ENCODE measurements at regions not wholly inside any gene's neighbourhood (a gene's known extent, or its start where the extent isn't known, plus 50 kb on each side); places are given as distances from the start of the nearest gene placed in this dataset.

DNA sequence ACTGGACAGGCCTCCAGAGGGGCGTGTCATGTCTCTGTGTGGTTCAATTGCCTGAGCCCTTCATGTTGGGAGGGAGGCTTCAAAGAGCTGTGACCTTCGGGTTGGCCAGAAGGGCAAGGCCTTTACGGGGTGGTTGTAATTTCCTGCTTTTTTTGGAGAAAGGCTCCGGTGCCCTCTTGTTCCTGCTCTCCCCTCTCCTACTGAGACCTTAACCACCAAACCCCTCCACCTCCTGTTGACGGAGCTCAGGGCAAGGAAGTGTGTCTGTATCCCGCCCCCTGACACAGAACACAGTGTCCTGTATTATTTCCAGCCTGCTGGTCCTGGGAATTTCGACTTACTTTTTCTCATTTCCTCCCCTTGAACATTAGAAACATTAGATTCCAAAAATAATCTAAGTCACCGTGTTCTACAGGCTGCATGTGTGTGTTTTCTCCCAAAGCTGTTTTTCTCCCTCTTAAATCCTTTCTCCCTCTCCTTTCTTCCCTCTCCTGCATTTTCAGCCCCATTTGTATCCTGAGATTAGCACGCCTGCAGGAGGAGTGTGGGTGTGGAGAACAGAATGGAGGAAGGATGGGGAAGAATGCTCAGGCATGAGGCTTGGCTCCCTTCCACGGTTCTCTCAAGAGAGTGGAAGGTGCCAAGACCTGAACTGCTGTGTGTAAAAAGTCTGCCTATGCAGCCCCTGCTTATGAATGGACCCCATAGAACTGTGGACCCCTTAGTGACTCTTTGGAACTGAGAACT is 285.4 kb upstream of the ROPN1 start:
- no peak for TF ChIP-seq CTCF (IDR thresholded peaks at IDR 0.05)
- TF ChIP-seq POLR2A (IDR thresholded peaks at IDR 0.05): no peak
